ENCODE measurements at regions not wholly inside any gene's neighbourhood (a gene's known extent, or its start where the extent isn't known, plus 50 kb on each side); places are given as distances from the start of the nearest gene placed in this dataset.

GRCh38 chr2:121165038-121165542 lies 119.9 kb downstream of the TFCP2L1 start:
- Histone ChIP-seq H3K9me3 (ENCODE audit: low read depth) (no peaks in the 10 kb centered on the region), H3K36me3 (no peaks in the 10 kb centered on the region), H3K27me3 (no peaks in the 10 kb centered on the region), H3K4me3 (no peak overlapping the region), H3K4me1 (ENCODE audit: low read depth) (no peaks in the 10 kb centered on the region), H3K27ac (no peak overlapping the region)
- no peak for TF ChIP-seq CTCF (IDR thresholded peaks at IDR 0.05; ENCODE audit: low read depth, low read length)
- no peak for DNase-seq (ENCODE audit: low read depth in 1 of 2, low spot score in 1 of 2)

Data from cardiac muscle cell (in vitro differentiated cells and primary cell).